Activated T-helper 1 cell treated with anti-CD3 and anti-CD28 coated beads, Interleukin-12 subunit alpha, Interleukin-12 subunit beta, Interleukin-2, Interleukin-4 antibody, amounts not matched to agents 30 ng/mL and 10 ng/mL and 1 ng/mL, durations not matched to agents 14 hours and 24 hours and 36 hours (primary cell): ENCODE measurements at regions not wholly inside any gene's neighbourhood (a gene's known extent, or its start where the extent isn't known, plus 50 kb on each side); places are given as distances from the start of the nearest gene placed in this dataset.

ENCODE experiments used
- DNase-seq: peaks from one replicate; pipeline ENCODE4 v3.0.0; 2021; ENCODE audit warnings: low spot score
- H3K27ac Mint-ChIP-seq: one replicate; pipeline ENCODE4 v1.8.0; 2021; ENCODE audit warnings: mild to moderate bottlenecking, mixed read lengths
- H3K27me3 Mint-ChIP-seq: one replicate; pipeline ENCODE4 v1.8.0; 2022; ENCODE audit warnings: mild to moderate bottlenecking, moderate library complexity, mixed read lengths; ENCODE audit not compliant: insufficient read depth
- H3K36me3 Mint-ChIP-seq: one replicate; pipeline ENCODE4 v1.8.0; 2021; ENCODE audit warnings: low read depth, mixed read lengths
- H3K4me1 Mint-ChIP-seq: one replicate; pipeline ENCODE4 v1.8.0; 2021; ENCODE audit warnings: low read depth, mixed read lengths
- H3K4me3 Mint-ChIP-seq: one replicate; pipeline ENCODE4 v1.8.0; 2021; ENCODE audit warnings: mild to moderate bottlenecking, moderate library complexity, mixed read lengths
- H3K9me3 Mint-ChIP-seq: one replicate; pipeline ENCODE4 v1.8.0; 2021; ENCODE audit warnings: mixed read lengths
- intact Hi-C: fragments of 100-400 bp; cut with micrococcal nuclease; formaldehyde crosslinking; loops from one replicate; pipeline ENCODE4 v1.15.1; 2024

DNA sequence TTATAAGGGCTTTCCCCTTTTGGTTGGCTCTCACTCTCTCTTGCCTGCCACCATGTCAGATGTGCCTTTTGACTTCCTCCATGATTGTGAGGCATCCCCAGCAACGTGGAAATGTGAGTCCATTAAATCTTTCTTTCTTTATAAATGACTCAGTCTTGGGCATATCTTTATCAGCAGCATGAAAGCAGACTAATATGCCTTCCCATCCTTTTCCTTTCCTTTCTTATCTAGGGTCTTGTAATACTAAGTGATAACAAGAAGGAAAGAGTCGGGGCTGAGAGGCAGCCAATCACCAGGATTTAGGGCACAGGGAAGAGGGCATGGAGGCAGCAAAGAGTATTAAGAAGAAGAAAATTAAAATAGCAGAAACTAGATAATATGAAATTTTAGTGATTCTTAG lies 62.0 kb upstream of the JCAD start:
- Mint-ChIP-seq H3K27ac (no peak overlapping the region), H3K4me3 (no peak overlapping the region), H3K36me3 (peaks cover 2% of the 10 kb centered on the region), H3K9me3 (no peaks in the 10 kb centered on the region), H3K27me3 (peaks cover 2% of the 10 kb centered on the region), H3K4me1 (peaks cover 7% of the 10 kb centered on the region)
- intact Hi-C loops, result no loop called here
- no peak for DNase-seq

GRCh38 chr10:30118590-30118989 lies 59.2 kb upstream of the JCAD start:
- peaks cover 2% of the 10 kb centered on the region for H3K36me3 Mint-ChIP-seq
- H3K4me1 Mint-ChIP-seq, result peaks cover 16% of the 10 kb centered on the region
- H3K9me3 Mint-ChIP-seq, result no peaks in the 10 kb centered on the region
- no peak overlapping the region for H3K27ac Mint-ChIP-seq
- DNase-seq, result no peak
- intact Hi-C loops, result no loop called here
- no peak overlapping the region for H3K4me3 Mint-ChIP-seq
- H3K27me3 Mint-ChIP-seq, result peaks cover 2% of the 10 kb centered on the region

GRCh38 chr10:30117812-30118501 lies 58.6 kb upstream of the JCAD start:
- Mint-ChIP-seq H3K4me1 (peaks cover 17% of the 10 kb centered on the region), H3K9me3 (no peaks in the 10 kb centered on the region), H3K4me3 (no peak overlapping the region), H3K27me3 (peaks cover 2% of the 10 kb centered on the region), H3K36me3 (peaks cover 2% of the 10 kb centered on the region), H3K27ac (no peak overlapping the region)
- DNase-seq, result no peak
- intact Hi-C loops, result no loop called here

DNA sequence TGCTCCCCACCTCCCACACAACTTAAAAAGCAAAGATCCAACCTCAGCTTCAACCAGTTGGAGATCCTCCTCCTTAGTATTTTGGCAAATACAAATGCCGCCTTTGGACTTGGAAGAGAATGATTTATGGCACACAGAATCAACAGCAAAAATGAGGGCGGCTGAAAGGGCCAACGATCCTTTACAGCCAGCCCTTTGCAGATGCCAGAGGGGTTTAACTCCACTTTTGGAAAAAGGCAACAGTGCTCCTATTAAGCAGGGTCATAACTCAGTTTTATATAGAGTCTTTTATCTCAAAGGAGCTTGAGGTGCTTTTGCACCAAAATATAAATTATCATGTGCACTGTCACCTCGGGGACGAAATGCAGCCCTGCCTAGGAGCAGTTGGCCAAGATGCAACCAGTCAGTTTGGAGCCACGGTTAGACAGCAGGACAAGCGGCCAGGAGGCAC lies 56.7 kb upstream of the JCAD start:
- peaks cover 2% of the 10 kb centered on the region for H3K36me3 Mint-ChIP-seq
- intact Hi-C loops, result no loop called here
- no peaks in the 10 kb centered on the region for H3K9me3 Mint-ChIP-seq
- H3K27ac Mint-ChIP-seq, result no peak overlapping the region
- peaks cover 17% of the 10 kb centered on the region for H3K4me1 Mint-ChIP-seq
- DNase-seq, result no peak
- peaks cover 2% of the 10 kb centered on the region for H3K27me3 Mint-ChIP-seq
- H3K4me3 Mint-ChIP-seq, result no peak overlapping the region

DNA sequence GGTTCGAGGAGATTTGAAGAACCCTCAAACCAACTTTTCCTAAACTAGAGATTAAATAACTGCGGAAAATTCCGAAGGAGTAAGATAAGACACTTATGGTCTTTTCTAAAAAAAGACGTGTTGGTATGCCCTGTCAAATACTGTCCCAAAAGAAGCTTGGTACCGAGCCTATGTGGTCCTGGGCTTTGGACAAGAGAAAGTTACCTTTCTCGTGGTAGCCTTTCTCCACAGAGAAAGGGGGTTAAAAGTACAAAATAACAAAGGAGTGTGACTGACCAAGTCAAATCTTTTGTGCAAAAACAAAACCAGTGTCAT lies 56.2 kb upstream of the JCAD start:
- Mint-ChIP-seq H3K27ac (no peak overlapping the region), H3K4me3 (no peak overlapping the region), H3K36me3 (peaks cover 2% of the 10 kb centered on the region), H3K27me3 (peaks cover 2% of the 10 kb centered on the region), H3K9me3 (no peaks in the 10 kb centered on the region), H3K4me1 (peaks cover 17% of the 10 kb centered on the region)
- no peak for DNase-seq
- intact Hi-C loops, result no loop called here

GRCh38 chr10:30114881-30115625 lies 55.7 kb upstream of the JCAD start:
- Mint-ChIP-seq H3K27ac (no peak overlapping the region), H3K27me3 (peaks cover 2% of the 10 kb centered on the region), H3K36me3 (peaks cover 2% of the 10 kb centered on the region), H3K4me1 (peaks cover 17% of the 10 kb centered on the region), H3K9me3 (no peaks in the 10 kb centered on the region), H3K4me3 (no peak overlapping the region)
- DNase-seq, result no peak
- intact Hi-C loops, result no loop called here

DNA sequence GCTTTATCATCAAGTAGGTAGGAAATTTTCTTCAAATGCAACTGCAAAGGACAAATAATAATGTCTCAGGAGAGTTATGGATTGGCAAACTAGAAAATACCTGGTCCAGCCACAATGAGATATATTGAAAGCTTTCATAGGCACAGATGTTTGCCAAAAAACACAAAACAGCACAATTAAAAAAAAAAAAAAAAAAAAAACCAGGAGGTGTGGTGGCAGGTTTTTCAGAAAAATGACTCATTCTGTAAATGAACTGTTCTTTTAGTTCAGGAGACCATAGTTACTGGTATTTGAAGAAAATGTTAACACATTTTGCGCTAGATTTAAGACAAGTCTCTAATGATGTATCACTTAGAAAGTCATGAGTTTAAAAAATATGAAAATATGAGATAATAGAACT lies 55.0 kb upstream of the JCAD start:
- Mint-ChIP-seq H3K9me3 (no peaks in the 10 kb centered on the region), H3K27ac (no peak overlapping the region), H3K4me3 (no peak overlapping the region), H3K27me3 (peaks cover 2% of the 10 kb centered on the region), H3K4me1 (peaks cover 17% of the 10 kb centered on the region), H3K36me3 (peaks cover 2% of the 10 kb centered on the region)
- intact Hi-C loops, result no loop called here
- DNase-seq, result no peak

DNA sequence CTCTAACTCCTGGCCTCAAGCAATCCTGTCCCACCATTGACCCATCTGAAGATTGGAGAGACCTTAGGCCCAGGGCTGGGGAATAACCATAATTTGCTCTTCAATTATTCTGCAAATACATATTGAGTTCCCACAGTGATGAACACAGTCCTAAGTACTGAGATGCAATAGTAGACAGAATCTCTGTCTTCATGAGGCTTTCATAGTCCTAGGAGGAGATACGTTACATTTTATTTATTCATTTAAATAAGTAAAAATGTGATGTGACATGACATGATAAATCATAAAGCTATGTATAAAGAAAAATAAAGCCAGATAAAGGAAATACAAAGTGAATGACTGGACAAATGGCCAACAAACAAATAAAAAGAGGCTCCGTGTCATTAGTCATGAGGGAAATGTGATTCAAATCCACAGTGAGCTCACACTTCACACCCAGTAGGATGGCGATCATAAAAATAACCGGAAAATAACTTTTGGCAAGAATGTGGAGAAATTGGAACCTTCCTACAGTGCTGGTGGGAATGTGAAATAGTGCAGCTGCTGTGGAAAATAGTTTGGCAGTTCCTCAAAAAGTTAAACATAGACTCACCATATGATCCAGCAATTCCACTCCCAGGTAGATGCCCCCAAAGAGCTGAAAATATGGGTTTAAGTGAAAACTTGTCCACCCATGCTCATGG lies 52.1 kb upstream of the JCAD start:
- no peak overlapping the region for H3K27ac Mint-ChIP-seq
- no peak overlapping the region for H3K4me3 Mint-ChIP-seq
- peaks cover 17% of the 10 kb centered on the region for H3K4me1 Mint-ChIP-seq
- no peak for DNase-seq
- intact Hi-C loops, result no loop called here
- H3K36me3 Mint-ChIP-seq, result no peaks in the 10 kb centered on the region
- no peaks in the 10 kb centered on the region for H3K27me3 Mint-ChIP-seq
- no peaks in the 10 kb centered on the region for H3K9me3 Mint-ChIP-seq
